NB4 (cell line): ENCODE measurements at regions not wholly inside any gene's neighbourhood (a gene's known extent, or its start where the extent isn't known, plus 50 kb on each side); places are given as distances from the start of the nearest gene placed in this dataset.

Experiments used
- DNase-seq: peaks from one replicate; pipeline ENCODE4 v3.0.0; 2010; ENCODE audit warnings: low read depth
- H3K4me3 ChIP-seq: one replicate; pipeline ENCODE4 v1.5.1; 2011; ENCODE audit warnings: mild to moderate bottlenecking, low read depth, low read length, moderate library complexity
- MAX ChIP-seq: IDR thresholded peaks from 2 replicates; pipeline ENCODE4 v1.6.1; 2011; ENCODE audit warnings: low read depth, low read length
- MYC ChIP-seq: IDR thresholded peaks from 2 replicates; pipeline ENCODE4 v1.6.1; 2011; ENCODE audit warnings: low read depth, low read length
- POLR2A ChIP-seq: IDR thresholded peaks from 2 replicates; pipeline ENCODE4 v1.6.1; 2011; ENCODE audit warnings: mild to moderate bottlenecking; ENCODE audit not compliant: insufficient read length; ENCODE audit errors: extremely low read depth
- TF ChIP-seq, protein P1 (sequence below): IDR thresholded peaks from one replicate; pipeline ENCODE4 v1.5.1; 2012; ENCODE audit warnings: low read depth, low read length

DNA sequence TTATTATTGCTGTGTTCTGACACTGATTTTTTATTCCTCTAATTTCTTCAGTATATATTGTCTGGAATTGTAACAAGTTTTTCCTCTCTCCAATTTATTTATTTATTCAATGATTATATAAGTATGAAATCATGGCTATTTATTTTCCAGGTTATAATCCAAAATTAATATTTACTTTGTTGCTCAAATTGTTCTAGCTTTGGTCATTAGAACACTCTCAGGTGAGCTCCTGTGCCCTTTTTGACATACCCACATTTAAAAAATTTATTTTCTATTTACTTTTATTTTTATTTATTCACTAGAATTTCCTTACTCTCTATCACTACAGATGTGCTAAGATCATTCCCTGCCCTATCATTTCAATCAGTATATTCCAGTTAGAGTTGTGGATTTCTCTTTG is 70.2 kb downstream of the PPP1R2C start:
- TF ChIP-seq MYC: no peak
- no peak for TF ChIP-seq POLR2A
- no peak for TF ChIP-seq MAX
- TF ChIP-seq, protein P1, sequence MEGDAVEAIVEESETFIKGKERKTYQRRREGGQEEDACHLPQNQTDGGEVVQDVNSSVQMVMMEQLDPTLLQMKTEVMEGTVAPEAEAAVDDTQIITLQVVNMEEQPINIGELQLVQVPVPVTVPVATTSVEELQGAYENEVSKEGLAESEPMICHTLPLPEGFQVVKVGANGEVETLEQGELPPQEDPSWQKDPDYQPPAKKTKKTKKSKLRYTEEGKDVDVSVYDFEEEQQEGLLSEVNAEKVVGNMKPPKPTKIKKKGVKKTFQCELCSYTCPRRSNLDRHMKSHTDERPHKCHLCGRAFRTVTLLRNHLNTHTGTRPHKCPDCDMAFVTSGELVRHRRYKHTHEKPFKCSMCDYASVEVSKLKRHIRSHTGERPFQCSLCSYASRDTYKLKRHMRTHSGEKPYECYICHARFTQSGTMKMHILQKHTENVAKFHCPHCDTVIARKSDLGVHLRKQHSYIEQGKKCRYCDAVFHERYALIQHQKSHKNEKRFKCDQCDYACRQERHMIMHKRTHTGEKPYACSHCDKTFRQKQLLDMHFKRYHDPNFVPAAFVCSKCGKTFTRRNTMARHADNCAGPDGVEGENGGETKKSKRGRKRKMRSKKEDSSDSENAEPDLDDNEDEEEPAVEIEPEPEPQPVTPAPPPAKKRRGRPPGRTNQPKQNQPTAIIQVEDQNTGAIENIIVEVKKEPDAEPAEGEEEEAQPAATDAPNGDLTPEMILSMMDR: no peak
- H3K4me3 ChIP-seq: no peak overlapping the region
- DNase-seq: no peak

DNA sequence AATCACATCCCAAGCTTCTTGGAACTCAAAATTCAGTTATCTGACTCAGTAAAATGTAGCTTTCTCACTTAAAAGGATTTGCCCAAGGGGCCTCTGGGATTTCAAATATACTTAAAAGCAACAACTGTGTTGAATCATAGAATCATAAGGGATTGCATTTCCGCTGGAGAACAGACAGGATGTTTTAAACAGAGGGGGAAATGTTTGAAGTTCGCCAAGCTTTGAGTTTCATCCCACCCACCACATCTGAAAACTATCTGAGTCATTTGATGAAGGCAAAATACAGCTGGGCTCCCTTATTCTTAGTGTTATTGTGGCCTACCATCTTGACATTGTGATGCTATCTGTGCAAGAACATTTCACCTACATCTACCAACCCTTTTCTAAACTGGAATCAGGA is 73.5 kb downstream of the PPP1R2C start:
- H3K4me3 ChIP-seq: no peak overlapping the region
- no peak for DNase-seq
- no peak for TF ChIP-seq MAX
- TF ChIP-seq, protein P1: no peak
- TF ChIP-seq POLR2A: no peak
- no peak for TF ChIP-seq MYC

- TF ChIP-seq MYC (no peak), MAX (no peak), POLR2A (no peak)
- TF ChIP-seq, protein P1: no peak
- DNase-seq: no peak
- no peak overlapping the region for H3K4me3 ChIP-seq
These were observed 80.4 kb downstream of the PPP1R2C start for GRCh38 chrX:42697544-42697943.

DNA sequence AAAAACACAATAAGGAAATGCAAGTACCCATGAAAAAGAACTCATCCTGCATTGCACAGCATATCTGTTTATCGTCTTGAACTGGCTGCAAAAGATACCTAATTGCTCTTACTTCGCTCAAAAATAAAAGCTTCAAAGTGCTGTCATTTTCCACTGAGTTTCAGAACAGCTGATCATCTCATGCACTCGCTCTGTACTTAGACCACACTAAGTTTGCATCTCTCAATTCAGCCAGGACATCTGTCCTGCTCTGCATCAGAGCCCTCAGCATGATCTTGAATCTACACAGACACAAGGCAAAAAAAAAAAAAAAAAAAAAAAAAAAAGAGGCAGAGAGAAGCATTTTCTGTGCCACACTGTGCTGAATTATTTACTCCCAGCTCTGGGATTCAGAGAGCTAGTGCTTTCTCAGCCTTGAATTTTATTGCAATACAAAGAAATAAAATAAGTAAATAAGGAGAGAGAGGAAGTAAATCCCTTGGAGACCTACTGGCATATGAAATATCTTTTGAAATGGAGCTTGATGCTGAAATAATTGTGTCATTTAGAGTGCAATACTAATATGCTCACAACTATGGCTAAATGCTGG is 81.3 kb downstream of the PPP1R2C start:
- H3K4me3 ChIP-seq: no peak overlapping the region
- TF ChIP-seq MYC (no peak), POLR2A (no peak), MAX (no peak)
- TF ChIP-seq, protein P1: no peak
- DNase-seq: no peak

- TF ChIP-seq, protein P1: no peak
- TF ChIP-seq MAX (no peak), POLR2A (no peak), MYC (no peak)
- DNase-seq: no peak
- H3K4me3 ChIP-seq: no peak overlapping the region
These were observed 82.1 kb downstream of the PPP1R2C start for GRCh38 chrX:42695800-42696358.
